OCI-LY3 (cell line): ENCODE measurements at regions not wholly inside any gene's neighbourhood (a gene's known extent, or its start where the extent isn't known, plus 50 kb on each side); places are given as distances from the start of the nearest gene placed in this dataset.

Experiments
- H2AFZ ChIP-seq: fragments of 200-600, 300-600 bp; shearing (Covaris generic); 2 replicates; pipeline ENCODE4 v1.6.0; 2014; ENCODE audit warnings: antibody characterized with exemption, low read depth, low read length
- H3K27ac ChIP-seq: fragments of 200-600, 300-600 bp; sonication (generic); 2 replicates; pipeline ENCODE4 v1.5.1; 2014; ENCODE audit warnings: mild to moderate bottlenecking, low read length, moderate library complexity, mixed read lengths
- H3K27me3 ChIP-seq: fragments of 200-600, 300-600 bp; sonication (generic); 2 replicates; pipeline ENCODE4 v1.6.1; 2014; ENCODE audit warnings: low read depth, low read length, mixed read lengths
- H3K36me3 ChIP-seq: fragments of 200-600, 300-600 bp; sonication (generic); replicated peaks from 2 replicates; pipeline ENCODE3; 2014; ENCODE audit warnings: low read depth, low read length, mixed read lengths
- H3K4me1 ChIP-seq: fragments of 300-600, 200-600 bp; sonication (generic); 2 replicates; pipeline ENCODE4 v1.6.1; 2014; ENCODE audit warnings: low read length, mixed read lengths
- H3K4me2 ChIP-seq: fragments of 200-600, 300-600 bp; sonication (generic); 2 replicates; pipeline ENCODE4 v1.6.1; 2014; ENCODE audit warnings: low read length, mixed read lengths
- H3K4me3 ChIP-seq: fragments of 300-600, 200-600 bp; sonication (generic); 2 replicates; pipeline ENCODE4 v1.5.1; 2014; ENCODE audit warnings: antibody characterized with exemption, mild to moderate bottlenecking, low read length, moderate library complexity
- H3K79me2 ChIP-seq: fragments of 300-600, 200-600 bp; shearing (Covaris generic); 2 replicates; pipeline ENCODE4 v1.6.1; 2014; ENCODE audit warnings: mild to moderate bottlenecking, low read length, mixed read lengths
- H3K9ac ChIP-seq: fragments of 300-600, 200-600 bp; shearing (Covaris generic); 2 replicates; pipeline ENCODE4 v1.6.0; 2014; ENCODE audit warnings: mild to moderate bottlenecking, low read length, moderate library complexity
- H3K9me3 ChIP-seq: fragments of 200-600, 300-600 bp; shearing (Covaris generic); 2 replicates; pipeline ENCODE4 v1.6.1; 2014; ENCODE audit warnings: low read length, mixed read lengths; ENCODE audit not compliant: insufficient read depth
- H4K20me1 ChIP-seq: fragments of 200-600, 300-600 bp; sonication (generic); 2 replicates; pipeline ENCODE4 v1.6.1; 2016; ENCODE audit warnings: low read length, mixed read lengths; ENCODE audit not compliant: insufficient read depth
- CTCF ChIP-seq: fragments of 200-600, 300-600 bp; sonication (generic); IDR thresholded peaks from 2 replicates; pipeline ENCODE4 v1.5.1; 2014; ENCODE audit warnings: antibody characterized with exemption, low read length, low read depth
- EZH2phosphoT487 ChIP-seq: fragments of 200-600 bp; shearing (Covaris generic); IDR thresholded peaks from 2 replicates; pipeline ENCODE4 v1.6.1; 2018; ENCODE audit warnings: antibody characterized with exemption, mixed run types, low read depth

GRCh38 chr6:147141711-147142308 lies 62.4 kb upstream of the STXBP5 start:
- no peak overlapping the region for H2AFZ ChIP-seq
- H3K9ac ChIP-seq = no peak overlapping the region
- no peak overlapping the region for H3K4me2 ChIP-seq
- no peak for TF ChIP-seq EZH2phosphoT487
- no peak for TF ChIP-seq CTCF
- no peaks in the 10 kb centered on the region for H3K79me2 ChIP-seq
- H3K9me3 ChIP-seq = no peaks in the 10 kb centered on the region
- no peaks in the 10 kb centered on the region for H4K20me1 ChIP-seq
- no peaks in the 10 kb centered on the region for H3K27me3 ChIP-seq
- no peaks in the 10 kb centered on the region for H3K36me3 ChIP-seq
- no peaks in the 10 kb centered on the region for H3K4me1 ChIP-seq
- H3K4me3 ChIP-seq = no peak overlapping the region
- H3K27ac ChIP-seq = no peak overlapping the region

DNA sequence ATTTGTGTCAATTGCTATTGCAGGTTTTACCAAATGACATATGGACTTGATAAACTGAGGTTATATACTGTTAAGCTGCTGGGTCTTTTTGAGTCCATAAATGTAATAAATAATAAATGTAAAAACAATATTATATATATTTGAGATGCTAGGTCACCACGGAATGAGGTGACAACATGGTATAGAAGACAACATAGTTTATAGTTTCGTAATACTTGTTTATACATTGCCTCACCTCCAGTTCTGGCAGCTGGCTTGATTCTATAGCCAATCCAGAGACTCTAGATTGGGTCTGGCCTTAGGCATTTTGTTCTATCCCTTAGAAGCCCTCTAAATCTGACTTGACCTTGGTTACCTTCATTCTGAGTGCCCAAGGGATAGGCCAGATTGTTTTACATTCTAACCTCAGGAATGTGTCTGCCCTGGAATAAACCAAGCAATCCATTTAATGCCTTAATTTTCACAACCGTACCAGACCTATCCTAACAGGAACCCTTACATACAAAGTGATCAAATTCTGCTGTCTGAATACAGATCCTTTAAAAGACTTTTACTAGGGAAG lies 61.5 kb upstream of the STXBP5 start:
- Histone ChIP-seq H3K36me3 (no peaks in the 10 kb centered on the region), H3K27ac (no peak overlapping the region), H3K27me3 (no peaks in the 10 kb centered on the region), H3K4me1 (no peaks in the 10 kb centered on the region), H3K79me2 (no peaks in the 10 kb centered on the region), H3K4me2 (no peak overlapping the region), H4K20me1 (no peaks in the 10 kb centered on the region), H2AFZ (no peak overlapping the region), H3K9me3 (no peaks in the 10 kb centered on the region), H3K4me3 (no peak overlapping the region), H3K9ac (no peak overlapping the region)
- TF ChIP-seq EZH2phosphoT487 = no peak
- no peak for TF ChIP-seq CTCF

- Histone ChIP-seq H3K4me1 (no peaks in the 10 kb centered on the region), H3K9ac (no peak overlapping the region), H3K36me3 (no peaks in the 10 kb centered on the region), H3K4me2 (no peak overlapping the region), H3K9me3 (no peaks in the 10 kb centered on the region), H3K4me3 (no peak overlapping the region), H2AFZ (no peak overlapping the region), H3K27me3 (no peaks in the 10 kb centered on the region), H3K79me2 (no peaks in the 10 kb centered on the region), H4K20me1 (no peaks in the 10 kb centered on the region), H3K27ac (no peak overlapping the region)
- TF ChIP-seq EZH2phosphoT487 (no peak), CTCF (no peak)
These were observed 55.1 kb upstream of the STXBP5 start for GRCh38 chr6:147149092-147149491.

- H3K9me3 ChIP-seq = no peaks in the 10 kb centered on the region
- H3K4me2 ChIP-seq = no peak overlapping the region
- H2AFZ ChIP-seq = no peak overlapping the region
- H4K20me1 ChIP-seq = no peaks in the 10 kb centered on the region
- H3K27ac ChIP-seq = no peak overlapping the region
- H3K4me3 ChIP-seq = no peak overlapping the region
- H3K4me1 ChIP-seq = no peaks in the 10 kb centered on the region
- H3K79me2 ChIP-seq = no peaks in the 10 kb centered on the region
- no peaks in the 10 kb centered on the region for H3K36me3 ChIP-seq
- TF ChIP-seq EZH2phosphoT487 (no peak), CTCF (no peak)
- no peaks in the 10 kb centered on the region for H3K27me3 ChIP-seq
- H3K9ac ChIP-seq = no peak overlapping the region
These were observed 54.4 kb upstream of the STXBP5 start for GRCh38 chr6:147149826-147150225.
